ENCODE measurements at regions not wholly inside any gene's neighbourhood (a gene's known extent, or its start where the extent isn't known, plus 50 kb on each side); places are given as distances from the start of the nearest gene placed in this dataset.

- Histone ChIP-seq H3K9ac (ENCODE audit: low read length) (no peak overlapping the region), H3K27ac (ENCODE audit: low read length in 2 of 2) (no peak overlapping the region), H4K20me1 (ENCODE audit: control insufficient read depth, insufficient read depth, low read length, poor library complexity, severe bottlenecking) (no peaks in the 10 kb centered on the region), H3K27me3 (replicated peaks in 1 of 4; ENCODE audit: control extremely low read depth in 1 of 4, control insufficient read depth in 3 of 4, insufficient read depth in 4 of 4, low read length in 3 of 4) (peaks cover 0 to 2% (median 0%) of the 10 kb centered on the region in 4 experiments), H3K4me3 (ENCODE audit: control extremely low read depth in 1 of 5, extremely low read depth in 1 of 5, insufficient read depth in 1 of 5, low read depth in 2 of 5, low read length in 4 of 5) (no peak overlapping the region), H2AFZ (ENCODE audit: insufficient read depth, low read depth, low read length, poor library complexity, severe bottlenecking) (no peak overlapping the region), H3K36me3 (replicated peaks in 1 of 2; ENCODE audit: control extremely low read depth in 1 of 2, control insufficient read depth in 1 of 2, extremely low read depth in 1 of 2, insufficient read depth in 2 of 2, low read length in 1 of 2) (no peaks in the 10 kb centered on the region), H3K9me3 (ENCODE audit: control extremely low read depth in 1 of 3, control insufficient read depth in 2 of 3, insufficient read depth in 1 of 3, low read length in 2 of 3) (peaks cover 0 to 4% (median 0%) of the 10 kb centered on the region in 3 donors), H3K79me2 (ENCODE audit: control insufficient read depth, insufficient read depth, low read length) (no peaks in the 10 kb centered on the region), H3K4me1 (ENCODE audit: control insufficient read depth in 2 of 2, insufficient read depth in 2 of 2, low read length in 2 of 2) (no peaks in the 10 kb centered on the region), H3K4me2 (replicated peaks; ENCODE audit: low read depth, low read length, poor library complexity, severe bottlenecking) (no peak overlapping the region)
- Mint-ChIP-seq H3K27me3 (no peaks in the 10 kb centered on the region), H3K27ac (no peak overlapping the region), H3K4me1 (no peaks in the 10 kb centered on the region), H3K4me3 (no peak overlapping the region), H3K9me3 (ENCODE audit: insufficient read depth) (no peaks in the 10 kb centered on the region)
- POLR2A ChIA-PET: no interaction called here
- WGBS (ENCODE audit: insufficient coverage): 82% methylated on average over 11 of the region's 14 CpGs
- CTCF ChIA-PET: no interaction called here
- TF ChIP-seq EZH2 (IDR thresholded peaks at IDR 0.05; ENCODE audit: borderline replicate concordance, insufficient read depth, low read depth, low read length, poor library complexity, severe bottlenecking) (no peak), CTCF (IDR thresholded peaks at IDR 0.05) (no peak)
- DNase-seq (no peak), ATAC-seq (ENCODE audit: low read depth) (no peak)
- intact Hi-C loops (cut with micrococcal nuclease): no loop called here
Measured at GRCh38 chr22:47402876-47403525, 640.6 kb downstream of the TBC1D22A start.

DNA sequence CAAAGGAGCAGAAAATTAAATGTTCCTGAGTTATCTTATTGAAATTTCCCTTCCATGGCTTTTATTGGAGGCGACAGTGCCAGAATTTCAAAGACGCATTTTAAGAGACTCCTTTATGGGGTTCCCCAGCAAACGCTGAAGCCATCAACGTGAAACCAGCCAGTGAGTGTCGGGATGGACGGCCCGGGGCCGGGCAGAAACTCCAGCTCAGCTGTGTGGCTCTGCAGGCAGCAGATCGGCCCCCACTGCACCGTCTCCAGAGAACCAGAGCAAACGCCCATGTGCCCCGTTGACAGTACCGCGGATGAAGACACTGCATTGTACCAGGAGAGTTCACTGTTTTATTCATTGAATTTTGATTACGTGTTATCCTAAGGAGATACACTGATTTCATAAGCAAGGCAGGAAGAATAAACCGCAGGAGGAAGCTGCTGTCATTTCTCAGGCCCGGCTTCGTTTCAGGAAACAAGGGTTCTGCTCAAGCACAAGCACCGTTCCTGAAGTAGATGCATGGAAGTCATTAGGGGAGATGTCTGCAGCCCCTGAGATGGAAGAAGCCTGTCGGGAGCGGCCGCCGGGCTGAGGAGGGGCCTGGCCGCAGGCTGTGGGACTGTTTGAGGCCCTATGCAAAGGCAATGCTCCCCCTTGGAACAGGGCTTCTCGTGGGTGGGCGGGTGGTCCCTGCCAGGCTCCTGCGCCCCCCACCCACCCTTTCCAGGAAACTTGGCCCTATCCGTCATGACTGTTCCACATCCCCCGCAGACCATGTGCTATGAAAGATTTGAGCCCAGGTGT lies 639.7 kb downstream of the TBC1D22A start:
- Histone ChIP-seq H3K4me3 (ENCODE audit: control extremely low read depth in 1 of 5, extremely low read depth in 1 of 5, insufficient read depth in 1 of 5, low read depth in 2 of 5, low read length in 4 of 5) (no peak overlapping the region), H3K27ac (ENCODE audit: low read length in 2 of 2) (no peak overlapping the region), H3K9ac (ENCODE audit: low read length) (no peak overlapping the region), H2AFZ (ENCODE audit: insufficient read depth, low read depth, low read length, poor library complexity, severe bottlenecking) (no peak overlapping the region), H3K36me3 (replicated peaks in 1 of 2; ENCODE audit: control extremely low read depth in 1 of 2, control insufficient read depth in 1 of 2, extremely low read depth in 1 of 2, insufficient read depth in 2 of 2, low read length in 1 of 2) (no peaks in the 10 kb centered on the region), H3K9me3 (ENCODE audit: control extremely low read depth in 1 of 3, control insufficient read depth in 2 of 3, insufficient read depth in 1 of 3, low read length in 2 of 3) (peaks cover 0 to 4% (median 0%) of the 10 kb centered on the region in 3 donors), H3K4me1 (ENCODE audit: control insufficient read depth in 2 of 2, insufficient read depth in 2 of 2, low read length in 2 of 2) (no peaks in the 10 kb centered on the region), H3K27me3 (replicated peaks in 1 of 4; ENCODE audit: control extremely low read depth in 1 of 4, control insufficient read depth in 3 of 4, insufficient read depth in 4 of 4, low read length in 3 of 4) (peaks cover 0 to 2% (median 0%) of the 10 kb centered on the region in 4 experiments), H3K79me2 (ENCODE audit: control insufficient read depth, insufficient read depth, low read length) (no peaks in the 10 kb centered on the region), H3K4me2 (replicated peaks; ENCODE audit: low read depth, low read length, poor library complexity, severe bottlenecking) (no peak overlapping the region), H4K20me1 (ENCODE audit: control insufficient read depth, insufficient read depth, low read length, poor library complexity, severe bottlenecking) (no peaks in the 10 kb centered on the region)
- no peak for TF ChIP-seq CTCF (IDR thresholded peaks at IDR 0.05)
- no peak for TF ChIP-seq EZH2 (IDR thresholded peaks at IDR 0.05; ENCODE audit: borderline replicate concordance, insufficient read depth, low read depth, low read length, poor library complexity, severe bottlenecking)
- no peak for ATAC-seq (ENCODE audit: low read depth)
- DNase-seq: no peak
- 61% methylated on average over 27 of the region's 29 CpGs for WGBS (ENCODE audit: insufficient coverage)
- no peak overlapping the region for H3K4me3 Mint-ChIP-seq
- H3K27ac Mint-ChIP-seq: no peak overlapping the region
- no peaks in the 10 kb centered on the region for H3K9me3 Mint-ChIP-seq (ENCODE audit: insufficient read depth)
- intact Hi-C loops (cut with micrococcal nuclease): no loop called here
- POLR2A ChIA-PET: no interaction called here
- no peaks in the 10 kb centered on the region for H3K27me3 Mint-ChIP-seq
- H3K4me1 Mint-ChIP-seq: no peaks in the 10 kb centered on the region
- CTCF ChIA-PET: no interaction called here
